ENCODE measurements at regions not wholly inside any gene's neighbourhood (a gene's known extent, or its start where the extent isn't known, plus 50 kb on each side); places are given as distances from the start of the nearest gene placed in this dataset.
A peak's percentile ranks its signal among the peaks of the same experiment; 100 is the strongest.
"Not testable (repeated sequence)": the region's sequence is repeated elsewhere in the genome, so short reads cannot be mapped to it uniquely, and the experiment has no call there.

DNA sequence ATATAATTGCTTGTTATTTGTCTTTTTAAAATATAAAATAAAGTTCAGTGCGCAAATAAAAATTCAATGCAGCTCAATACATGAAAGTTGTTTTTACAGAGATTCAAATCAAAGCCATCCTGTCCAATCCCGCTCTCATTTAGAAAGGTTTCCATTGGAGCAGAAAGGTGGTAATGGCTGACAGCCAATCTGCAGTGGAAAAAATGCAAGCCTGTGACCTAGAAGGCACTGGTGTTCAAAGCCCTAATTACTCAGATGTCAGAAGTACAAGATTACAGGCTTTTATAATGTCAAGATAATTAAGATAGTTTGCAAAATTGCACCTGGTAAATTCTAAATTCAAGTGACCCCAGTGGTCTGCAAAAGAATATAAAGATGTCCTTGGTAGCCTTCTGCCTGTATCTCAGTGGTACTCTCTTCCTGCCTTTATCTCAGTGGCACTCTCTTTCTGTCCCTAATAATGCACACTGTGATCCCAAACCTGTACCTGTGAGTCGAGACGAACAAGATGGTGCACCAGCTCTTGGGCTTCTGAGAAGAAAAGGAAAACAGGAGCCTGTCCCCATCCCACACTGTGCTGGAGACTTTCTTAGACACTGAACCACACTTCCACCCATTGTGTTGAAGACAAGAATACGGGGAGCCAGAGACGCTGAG lies 212.6 kb upstream of the FRG1 start:
- H2AK5ac ChIP-seq (ENCODE audit: low read length, severe bottlenecking); H3K14ac ChIP-seq (ENCODE audit: low read length in 2 of 2); H3K79me1 ChIP-seq (replicated peaks; ENCODE audit: low read length, poor library complexity, severe bottlenecking); H3K4me3 ChIP-seq (ENCODE audit: insufficient read depth in 1 of 2, low read depth in 1 of 2, low read length in 2 of 2); H2BK12ac ChIP-seq (ENCODE audit: low read length in 2 of 2); H3K27ac ChIP-seq (ENCODE audit: low read length, poor library complexity, severe bottlenecking); DNase-seq; H3K9me3 ChIP-seq (ENCODE audit: control insufficient read depth, low read length); H2BK120ac ChIP-seq (ENCODE audit: low read depth, low read length); H3K4me1 ChIP-seq (ENCODE audit: control insufficient read depth, insufficient read depth, low read depth, low read length); H2BK15ac ChIP-seq (ENCODE audit: low read depth, poor library complexity, severe bottlenecking); H3K36me3 ChIP-seq (ENCODE audit: control insufficient read depth in 1 of 2, insufficient read depth in 2 of 2, low read depth in 1 of 2, low read length in 2 of 2); H3K27me3 ChIP-seq (ENCODE audit: control insufficient read depth in 1 of 2, insufficient read depth in 1 of 2, low read length in 2 of 2); H3K4me2 ChIP-seq (ENCODE audit: low read length, poor library complexity, severe bottlenecking); H4K91ac ChIP-seq (ENCODE audit: low read length); H2BK5ac ChIP-seq (ENCODE audit: low read depth, low read length, poor library complexity, severe bottlenecking); H3K18ac ChIP-seq (ENCODE audit: low read depth in 1 of 2, low read length in 2 of 2); H2AFZ ChIP-seq (ENCODE audit: low read depth, low read length); H4K8ac ChIP-seq (ENCODE audit: low read length); H3K23ac ChIP-seq (ENCODE audit: low read length in 2 of 2); H3K4ac ChIP-seq (ENCODE audit: low read depth in 1 of 2, low read length in 2 of 2); H3K9ac ChIP-seq (ENCODE audit: low read length): not testable (repeated sequence)
- no CpG with 5 or more reads among the region's 6 CpGs for WGBS

DNA sequence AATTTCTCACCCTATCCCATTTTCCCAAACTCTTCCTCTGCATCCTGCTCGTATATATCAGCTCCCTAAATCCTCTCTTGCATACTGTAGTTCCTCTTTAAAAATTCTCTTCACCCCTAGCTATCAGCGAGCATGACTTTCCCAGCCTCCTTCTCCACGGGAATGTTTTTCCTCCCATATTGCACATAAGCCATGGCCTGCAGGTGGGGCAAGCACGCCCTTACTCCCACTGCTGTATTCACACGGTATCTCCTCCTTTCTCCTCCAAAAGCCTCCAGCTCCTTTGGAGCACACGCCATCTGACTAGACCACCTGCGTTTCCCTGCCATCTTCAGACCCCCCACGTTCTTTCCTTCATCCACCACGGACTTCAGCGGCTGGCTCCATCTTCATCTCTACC lies 208.7 kb upstream of the FRG1 start:
- not testable (repeated sequence) for DNase-seq
- 68% methylated on average over 10 of the region's 10 CpGs for WGBS

DNA sequence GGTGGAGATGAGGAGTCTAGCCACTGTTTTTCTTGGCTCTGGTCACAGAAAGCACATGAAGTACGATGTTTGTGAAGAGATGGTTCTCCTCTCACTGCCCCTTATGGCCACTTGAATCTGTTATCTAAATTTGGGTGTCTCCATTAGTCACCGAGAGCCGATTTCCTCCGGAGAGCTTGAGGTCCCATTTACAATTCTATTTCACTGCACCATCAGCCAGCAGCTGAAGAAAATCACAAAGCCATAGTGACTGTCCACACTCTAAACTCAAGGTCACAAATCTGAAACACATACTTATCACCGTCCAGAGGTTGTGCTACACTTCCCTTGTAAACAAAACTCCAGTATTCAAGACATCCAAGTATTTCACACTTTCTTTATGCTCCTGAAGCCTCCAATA lies 207.2 kb upstream of the FRG1 start:
- not testable (repeated sequence) for H3K27me3 ChIP-seq (ENCODE audit: control insufficient read depth in 1 of 2, insufficient read depth in 1 of 2, low read length in 2 of 2); H4K8ac ChIP-seq (ENCODE audit: low read length); DNase-seq; H2BK15ac ChIP-seq (ENCODE audit: low read depth, poor library complexity, severe bottlenecking); H3K4ac ChIP-seq (ENCODE audit: low read depth in 1 of 2, low read length in 2 of 2); H3K4me1 ChIP-seq (ENCODE audit: control insufficient read depth, insufficient read depth, low read depth, low read length); H3K36me3 ChIP-seq (ENCODE audit: control insufficient read depth in 1 of 2, insufficient read depth in 2 of 2, low read depth in 1 of 2, low read length in 2 of 2); H2BK120ac ChIP-seq (ENCODE audit: low read depth, low read length); H2BK12ac ChIP-seq (ENCODE audit: low read length in 2 of 2); H3K4me3 ChIP-seq (ENCODE audit: insufficient read depth in 1 of 2, low read depth in 1 of 2, low read length in 2 of 2); H3K79me1 ChIP-seq (replicated peaks; ENCODE audit: low read length, poor library complexity, severe bottlenecking); H3K9ac ChIP-seq (ENCODE audit: low read length); H3K23ac ChIP-seq (ENCODE audit: low read length in 2 of 2); H3K27ac ChIP-seq (ENCODE audit: low read length, poor library complexity, severe bottlenecking); H2AK5ac ChIP-seq (ENCODE audit: low read length, severe bottlenecking); H4K91ac ChIP-seq (ENCODE audit: low read length); H2AFZ ChIP-seq (ENCODE audit: low read depth, low read length); H3K18ac ChIP-seq (ENCODE audit: low read depth in 1 of 2, low read length in 2 of 2); H3K14ac ChIP-seq (ENCODE audit: low read length in 2 of 2); H3K9me3 ChIP-seq (ENCODE audit: control insufficient read depth, low read length); H3K4me2 ChIP-seq (ENCODE audit: low read length, poor library complexity, severe bottlenecking); H2BK5ac ChIP-seq (ENCODE audit: low read depth, low read length, poor library complexity, severe bottlenecking)
- WGBS = 84% methylated on average over 5 of the region's 5 CpGs

More for the DNA sequence above, 208.7 kb upstream of the FRG1 start:
- not testable (repeated sequence) for H3K9me3 ChIP-seq (ENCODE audit: control insufficient read depth, low read length); H2AFZ ChIP-seq (ENCODE audit: low read depth, low read length); H3K27ac ChIP-seq (ENCODE audit: low read length, poor library complexity, severe bottlenecking); H4K8ac ChIP-seq (ENCODE audit: low read length); H3K23ac ChIP-seq (ENCODE audit: low read length in 2 of 2); H3K4me3 ChIP-seq (ENCODE audit: insufficient read depth in 1 of 2, low read depth in 1 of 2, low read length in 2 of 2); H3K18ac ChIP-seq (ENCODE audit: low read depth in 1 of 2, low read length in 2 of 2); H3K4me1 ChIP-seq (ENCODE audit: control insufficient read depth, insufficient read depth, low read depth, low read length); H3K4me2 ChIP-seq (ENCODE audit: low read length, poor library complexity, severe bottlenecking); H3K27me3 ChIP-seq (ENCODE audit: control insufficient read depth in 1 of 2, insufficient read depth in 1 of 2, low read length in 2 of 2); H2BK5ac ChIP-seq (ENCODE audit: low read depth, low read length, poor library complexity, severe bottlenecking); H2AK5ac ChIP-seq (ENCODE audit: low read length, severe bottlenecking); H2BK15ac ChIP-seq (ENCODE audit: low read depth, poor library complexity, severe bottlenecking); H3K4ac ChIP-seq (ENCODE audit: low read depth in 1 of 2, low read length in 2 of 2); H4K91ac ChIP-seq (ENCODE audit: low read length); H3K14ac ChIP-seq (ENCODE audit: low read length in 2 of 2); H3K36me3 ChIP-seq (ENCODE audit: control insufficient read depth in 1 of 2, insufficient read depth in 2 of 2, low read depth in 1 of 2, low read length in 2 of 2); H2BK12ac ChIP-seq (ENCODE audit: low read length in 2 of 2); H3K79me1 ChIP-seq (replicated peaks; ENCODE audit: low read length, poor library complexity, severe bottlenecking); H2BK120ac ChIP-seq (ENCODE audit: low read depth, low read length); H3K9ac ChIP-seq (ENCODE audit: low read length)

DNA sequence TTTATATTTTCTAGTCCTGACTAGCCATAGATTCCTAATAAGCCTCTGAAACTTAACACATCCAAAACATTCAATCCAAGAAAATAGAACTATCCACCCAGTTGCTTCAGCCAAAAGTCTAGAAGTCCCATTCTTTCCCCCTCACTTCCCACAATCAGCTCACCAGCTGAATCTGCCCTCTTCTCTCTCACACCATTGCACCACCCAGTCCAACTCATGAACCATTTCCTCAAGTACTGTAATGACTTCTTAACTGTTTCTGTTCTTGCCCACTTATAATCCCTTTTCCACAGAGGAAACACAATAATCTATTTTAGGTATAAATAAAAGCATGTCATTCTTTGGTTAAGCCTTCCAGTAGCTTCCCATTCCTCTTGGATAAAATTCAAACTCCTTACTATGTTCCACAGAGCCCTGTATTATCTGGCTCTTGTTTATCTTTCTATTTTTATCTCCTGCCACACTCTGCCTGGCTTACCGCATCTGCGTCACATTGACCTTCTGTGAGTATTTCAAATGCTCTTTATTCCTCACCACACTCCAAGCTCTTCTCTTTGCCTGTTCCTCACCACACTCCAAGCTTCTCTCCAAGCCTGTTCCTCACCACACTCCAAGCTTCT lies 205.9 kb upstream of the FRG1 start:
- H3K4me3 ChIP-seq (ENCODE audit: insufficient read depth in 1 of 2, low read depth in 1 of 2, low read length in 2 of 2); H3K27me3 ChIP-seq (ENCODE audit: control insufficient read depth in 1 of 2, insufficient read depth in 1 of 2, low read length in 2 of 2); H3K4me1 ChIP-seq (ENCODE audit: control insufficient read depth, insufficient read depth, low read depth, low read length); H3K18ac ChIP-seq (ENCODE audit: low read depth in 1 of 2, low read length in 2 of 2); H3K36me3 ChIP-seq (ENCODE audit: control insufficient read depth in 1 of 2, insufficient read depth in 2 of 2, low read depth in 1 of 2, low read length in 2 of 2); H2BK12ac ChIP-seq (ENCODE audit: low read length in 2 of 2); H4K8ac ChIP-seq (ENCODE audit: low read length); H3K23ac ChIP-seq (ENCODE audit: low read length in 2 of 2); H3K14ac ChIP-seq (ENCODE audit: low read length in 2 of 2); H2BK15ac ChIP-seq (ENCODE audit: low read depth, poor library complexity, severe bottlenecking); H3K9ac ChIP-seq (ENCODE audit: low read length); H2BK5ac ChIP-seq (ENCODE audit: low read depth, low read length, poor library complexity, severe bottlenecking); H3K27ac ChIP-seq (ENCODE audit: low read length, poor library complexity, severe bottlenecking); H4K91ac ChIP-seq (ENCODE audit: low read length); H3K4ac ChIP-seq (ENCODE audit: low read depth in 1 of 2, low read length in 2 of 2); H3K79me1 ChIP-seq (replicated peaks; ENCODE audit: low read length, poor library complexity, severe bottlenecking); H3K4me2 ChIP-seq (ENCODE audit: low read length, poor library complexity, severe bottlenecking); H3K9me3 ChIP-seq (ENCODE audit: control insufficient read depth, low read length); H2AK5ac ChIP-seq (ENCODE audit: low read length, severe bottlenecking); H2AFZ ChIP-seq (ENCODE audit: low read depth, low read length); H2BK120ac ChIP-seq (ENCODE audit: low read depth, low read length): not testable (repeated sequence)
- WGBS = 74% methylated on average over 2 of the region's 2 CpGs
- DNase-seq = peak; percentile 50
